ENCODE measurements at regions not wholly inside any gene's neighbourhood (a gene's known extent, or its start where the extent isn't known, plus 50 kb on each side); places are given as distances from the start of the nearest gene placed in this dataset.

GRCh38 chr21:26753822-26754221, 91.4 kb downstream of the ADAMTS1 start:
- Histone ChIP-seq H3K36me3 (ENCODE audit: control insufficient read depth in 4 of 4, insufficient read depth in 3 of 4, low read depth in 1 of 4, low read length in 3 of 4) (no peaks in the 10 kb centered on the region), H3K9ac (ENCODE audit: low read depth in 1 of 2, low read length in 2 of 2) (no peak overlapping the region), H3K4me3 (ENCODE audit: low read depth in 1 of 3, low read length in 3 of 3) (no peak overlapping the region), H3K27ac (ENCODE audit: low read depth in 1 of 2, low read length in 2 of 2) (no peak overlapping the region), H3K9me3 (ENCODE audit: control insufficient read depth in 4 of 4, low read length in 3 of 4) (no peaks in the 10 kb centered on the region), H3K27me3 (ENCODE audit: control insufficient read depth in 4 of 4, insufficient read depth in 4 of 4, low read length in 3 of 4) (peaks cover 0 to 4% (median 0%) of the 10 kb centered on the region in 4 donors), H3K4me1 (ENCODE audit: control insufficient read depth in 4 of 4, insufficient read depth in 4 of 4, low read length in 3 of 4) (no peaks in the 10 kb centered on the region)
- no peak for DNase-seq (ENCODE audit: low spot score)
- no peak for TF ChIP-seq ATF3 (IDR thresholded peaks at IDR 0.05)
- TF ChIP-seq GABPA (IDR thresholded peaks at IDR 0.05 in 1 of 2, conservative IDR thresholded peaks at IDR 0.05 in 1 of 2) = no peak
- no peak for TF ChIP-seq ZBTB33 (IDR thresholded peaks at IDR 0.05)
- TF ChIP-seq HNF4A (conservative IDR thresholded peaks at IDR 0.05) = no peak
- no peak for TF ChIP-seq FOXA2 (IDR thresholded peaks at IDR 0.05)
- no peak for TF ChIP-seq HNF4G (IDR thresholded peaks at IDR 0.05)
- TF ChIP-seq RXRA (IDR thresholded peaks at IDR 0.05) = no peak
- TF ChIP-seq, protein P1, sequence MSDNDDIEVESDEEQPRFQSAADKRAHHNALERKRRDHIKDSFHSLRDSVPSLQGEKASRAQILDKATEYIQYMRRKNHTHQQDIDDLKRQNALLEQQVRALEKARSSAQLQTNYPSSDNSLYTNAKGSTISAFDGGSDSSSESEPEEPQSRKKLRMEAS (IDR thresholded peaks at IDR 0.05) = no peak
- no peak for TF ChIP-seq EGR1 (IDR thresholded peaks at IDR 0.05; ENCODE audit: low read depth in 2 of 2)
- TF ChIP-seq JUND (IDR thresholded peaks at IDR 0.05) = no peak
- TF ChIP-seq SP1 (IDR thresholded peaks at IDR 0.05) = no peak
- TF ChIP-seq FOXA1 (IDR thresholded peaks at IDR 0.05) = no peak
- TF ChIP-seq TAF1 (conservative IDR thresholded peaks at IDR 0.05) = no peak
- TF ChIP-seq, protein P2, sequence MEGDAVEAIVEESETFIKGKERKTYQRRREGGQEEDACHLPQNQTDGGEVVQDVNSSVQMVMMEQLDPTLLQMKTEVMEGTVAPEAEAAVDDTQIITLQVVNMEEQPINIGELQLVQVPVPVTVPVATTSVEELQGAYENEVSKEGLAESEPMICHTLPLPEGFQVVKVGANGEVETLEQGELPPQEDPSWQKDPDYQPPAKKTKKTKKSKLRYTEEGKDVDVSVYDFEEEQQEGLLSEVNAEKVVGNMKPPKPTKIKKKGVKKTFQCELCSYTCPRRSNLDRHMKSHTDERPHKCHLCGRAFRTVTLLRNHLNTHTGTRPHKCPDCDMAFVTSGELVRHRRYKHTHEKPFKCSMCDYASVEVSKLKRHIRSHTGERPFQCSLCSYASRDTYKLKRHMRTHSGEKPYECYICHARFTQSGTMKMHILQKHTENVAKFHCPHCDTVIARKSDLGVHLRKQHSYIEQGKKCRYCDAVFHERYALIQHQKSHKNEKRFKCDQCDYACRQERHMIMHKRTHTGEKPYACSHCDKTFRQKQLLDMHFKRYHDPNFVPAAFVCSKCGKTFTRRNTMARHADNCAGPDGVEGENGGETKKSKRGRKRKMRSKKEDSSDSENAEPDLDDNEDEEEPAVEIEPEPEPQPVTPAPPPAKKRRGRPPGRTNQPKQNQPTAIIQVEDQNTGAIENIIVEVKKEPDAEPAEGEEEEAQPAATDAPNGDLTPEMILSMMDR (IDR thresholded peaks at IDR 0.05; ENCODE audit: low read depth, low read length, missing input control) = no peak
- no peak for TF ChIP-seq YY1 (IDR thresholded peaks at IDR 0.05)
- no peak for TF ChIP-seq NR2F2 (IDR thresholded peaks at IDR 0.05)
- TF ChIP-seq RAD21 (IDR thresholded peaks at IDR 0.05) = no peak
- TF ChIP-seq, protein P3, sequence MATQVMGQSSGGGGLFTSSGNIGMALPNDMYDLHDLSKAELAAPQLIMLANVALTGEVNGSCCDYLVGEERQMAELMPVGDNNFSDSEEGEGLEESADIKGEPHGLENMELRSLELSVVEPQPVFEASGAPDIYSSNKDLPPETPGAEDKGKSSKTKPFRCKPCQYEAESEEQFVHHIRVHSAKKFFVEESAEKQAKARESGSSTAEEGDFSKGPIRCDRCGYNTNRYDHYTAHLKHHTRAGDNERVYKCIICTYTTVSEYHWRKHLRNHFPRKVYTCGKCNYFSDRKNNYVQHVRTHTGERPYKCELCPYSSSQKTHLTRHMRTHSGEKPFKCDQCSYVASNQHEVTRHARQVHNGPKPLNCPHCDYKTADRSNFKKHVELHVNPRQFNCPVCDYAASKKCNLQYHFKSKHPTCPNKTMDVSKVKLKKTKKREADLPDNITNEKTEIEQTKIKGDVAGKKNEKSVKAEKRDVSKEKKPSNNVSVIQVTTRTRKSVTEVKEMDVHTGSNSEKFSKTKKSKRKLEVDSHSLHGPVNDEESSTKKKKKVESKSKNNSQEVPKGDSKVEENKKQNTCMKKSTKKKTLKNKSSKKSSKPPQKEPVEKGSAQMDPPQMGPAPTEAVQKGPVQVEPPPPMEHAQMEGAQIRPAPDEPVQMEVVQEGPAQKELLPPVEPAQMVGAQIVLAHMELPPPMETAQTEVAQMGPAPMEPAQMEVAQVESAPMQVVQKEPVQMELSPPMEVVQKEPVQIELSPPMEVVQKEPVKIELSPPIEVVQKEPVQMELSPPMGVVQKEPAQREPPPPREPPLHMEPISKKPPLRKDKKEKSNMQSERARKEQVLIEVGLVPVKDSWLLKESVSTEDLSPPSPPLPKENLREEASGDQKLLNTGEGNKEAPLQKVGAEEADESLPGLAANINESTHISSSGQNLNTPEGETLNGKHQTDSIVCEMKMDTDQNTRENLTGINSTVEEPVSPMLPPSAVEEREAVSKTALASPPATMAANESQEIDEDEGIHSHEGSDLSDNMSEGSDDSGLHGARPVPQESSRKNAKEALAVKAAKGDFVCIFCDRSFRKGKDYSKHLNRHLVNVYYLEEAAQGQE (IDR thresholded peaks at IDR 0.05) = no peak
- WGBS = 85% methylated on average over 4 of the region's 4 CpGs

Measured in liver (tissue), 8 donors.